ENCODE measurements at regions not wholly inside any gene's neighbourhood (a gene's known extent, or its start where the extent isn't known, plus 50 kb on each side); places are given as distances from the start of the nearest gene placed in this dataset.

- no peak for TF ChIP-seq CTCF (IDR thresholded peaks at IDR 0.05; ENCODE audit: low read depth, low read length)
- no peaks in the 10 kb centered on the region for H3K27me3 ChIP-seq (ENCODE audit: control insufficient read depth, insufficient read depth, low read length)
- no peak for DNase-seq (ENCODE audit: low read depth, low spot score)
- no peak overlapping the region for H3K4me3 ChIP-seq (ENCODE audit: low read depth, low read length)
- ChIA-PET POLR2A (interaction anchor here (0.5 kb wide), 1 partner anchor 174 kb away, joined by 3 read pairs; no protein-coding TSS in a partner anchor), CTCF (interaction anchor here (1.1 to 1.2 kb wide), 2 partner anchors 392 to 488 kb away, joined by 3 to 4 read pairs; partner anchors contain the start of gene THBS1)
- H3K9me3 ChIP-seq (ENCODE audit: control insufficient read depth, insufficient read depth, low read length), result no peaks in the 10 kb centered on the region
- no peak overlapping the region for H3K27ac ChIP-seq (ENCODE audit: low read depth, low read length)
Measured at GRCh38 chr15:39188314-39188713, 392.6 kb upstream of the THBS1 start.

GRCh38 chr15:39188930-39189329, 391.9 kb upstream of the THBS1 start:
- CTCF ChIA-PET, result interaction anchor here (1.2 kb wide), 1 partner anchor 16 kb away, joined by 3 read pairs; no protein-coding TSS in a partner anchor
- Histone ChIP-seq H3K9me3 (ENCODE audit: control insufficient read depth, insufficient read depth, low read length) (no peaks in the 10 kb centered on the region), H3K27ac (ENCODE audit: low read depth, low read length) (no peak overlapping the region), H3K27me3 (ENCODE audit: control insufficient read depth, insufficient read depth, low read length) (no peaks in the 10 kb centered on the region), H3K4me3 (ENCODE audit: low read depth, low read length) (no peak overlapping the region)
- no peak for DNase-seq (ENCODE audit: low read depth, low spot score)
- POLR2A ChIA-PET, result interaction anchor here (0.6 kb wide), 1 partner anchor 391 kb away, joined by 3 read pairs; no protein-coding TSS in a partner anchor
- TF ChIP-seq CTCF (IDR thresholded peaks at IDR 0.05; ENCODE audit: low read depth, low read length), result no peak

- CTCF ChIA-PET, result interaction anchor here (0.9 kb wide), 1 partner anchor 388 kb away, joined by 3 read pairs; no protein-coding TSS in a partner anchor
- DNase-seq (ENCODE audit: low read depth, low spot score), result no peak
- Histone ChIP-seq H3K27me3 (ENCODE audit: control insufficient read depth, insufficient read depth, low read length) (no peaks in the 10 kb centered on the region), H3K27ac (ENCODE audit: low read depth, low read length) (no peak overlapping the region), H3K9me3 (ENCODE audit: control insufficient read depth, insufficient read depth, low read length) (no peaks in the 10 kb centered on the region), H3K4me3 (ENCODE audit: low read depth, low read length) (no peak overlapping the region)
- TF ChIP-seq CTCF (IDR thresholded peaks at IDR 0.05; ENCODE audit: low read depth, low read length), result no peak
- POLR2A ChIA-PET, result interaction anchor here (2.0 kb wide), 1 partner anchor 389 kb away, joined by 8 read pairs; the partner anchor contains the start of gene THBS1
Measured at GRCh38 chr15:39191871-39192291, 389.0 kb upstream of the THBS1 start.

- H3K4me3 ChIP-seq (ENCODE audit: low read depth, low read length), result no peak overlapping the region
- no peak overlapping the region for H3K27ac ChIP-seq (ENCODE audit: low read depth, low read length)
- CTCF ChIA-PET, result interaction anchor here (0.9 kb wide), 1 partner anchor 387 kb away, joined by 3 read pairs; no protein-coding TSS in a partner anchor
- no peak for TF ChIP-seq CTCF (IDR thresholded peaks at IDR 0.05; ENCODE audit: low read depth, low read length)
- DNase-seq (ENCODE audit: low read depth, low spot score), result no peak
- POLR2A ChIA-PET, result interaction anchor here (2.0 kb wide), 1 partner anchor 388 kb away, joined by 8 read pairs; the partner anchor contains the start of gene THBS1
- no peaks in the 10 kb centered on the region for H3K27me3 ChIP-seq (ENCODE audit: control insufficient read depth, insufficient read depth, low read length)
- H3K9me3 ChIP-seq (ENCODE audit: control insufficient read depth, insufficient read depth, low read length), result no peaks in the 10 kb centered on the region
Measured at GRCh38 chr15:39192351-39192750, 388.5 kb upstream of the THBS1 start.

- no peak for TF ChIP-seq CTCF (IDR thresholded peaks at IDR 0.05; ENCODE audit: low read depth, low read length)
- Histone ChIP-seq H3K4me3 (ENCODE audit: low read depth, low read length) (no peak overlapping the region), H3K27me3 (ENCODE audit: control insufficient read depth, insufficient read depth, low read length) (no peaks in the 10 kb centered on the region), H3K27ac (ENCODE audit: low read depth, low read length) (no peak overlapping the region), H3K9me3 (ENCODE audit: control insufficient read depth, insufficient read depth, low read length) (no peaks in the 10 kb centered on the region)
- CTCF ChIA-PET, result interaction anchor here (0.6 kb wide), 1 partner anchor 388 kb away, joined by 5 read pairs; the partner anchor contains the start of gene THBS1
- DNase-seq (ENCODE audit: low read depth, low spot score), result no peak
- POLR2A ChIA-PET, result interaction anchor here (2.0 kb wide), 1 partner anchor 387 kb away, joined by 8 read pairs; the partner anchor contains the start of gene THBS1
Measured at GRCh38 chr15:39192979-39193560, 387.8 kb upstream of the THBS1 start.
